Stimulated activated CD4-positive, alpha-beta T cell treated with anti-CD3 and anti-CD28 coated beads, TNF-alpha, amount 100 ng/mL, for 48 hours (primary cell): ENCODE measurements at regions not wholly inside any gene's neighbourhood (a gene's known extent, or its start where the extent isn't known, plus 50 kb on each side); places are given as distances from the start of the nearest gene placed in this dataset.
"Not testable (repeated sequence)": the region's sequence is repeated elsewhere in the genome, so short reads cannot be mapped to it uniquely, and the experiment has no call there.

Experiments used
- DNase-seq, 3 donors: peaks; one replicate each; pipeline ENCODE4 v3.0.0-alpha.2; 2020; ENCODE audit warnings: low read depth in 3 of 3

GRCh38 chr9:19937121-19937520 is 148.3 kb upstream of the SLC24A2 start:
- DNase-seq, result no peak

- DNase-seq, result no peak
Observed at GRCh38 chr9:19936598-19936997, 147.8 kb upstream of the SLC24A2 start.

GRCh38 chr9:19935422-19935821 is 146.6 kb upstream of the SLC24A2 start:
- no peak for DNase-seq

GRCh38 chr9:19934301-19934871 is 145.5 kb upstream of the SLC24A2 start:
- DNase-seq, result no peak

- no peak for DNase-seq
Observed at GRCh38 chr9:19931098-19931890, 142.5 kb upstream of the SLC24A2 start.

- no peak for DNase-seq
Observed at GRCh38 chr9:19927560-19927959, 138.7 kb upstream of the SLC24A2 start.

GRCh38 chr9:19926774-19927173 is 137.9 kb upstream of the SLC24A2 start:
- no peak for DNase-seq

GRCh38 chr9:19925674-19926503 is 137.1 kb upstream of the SLC24A2 start:
- peak; percentile 65 to 78 (median 72) for DNase-seq

- DNase-seq, result no peak
Observed at GRCh38 chr9:19924080-19924479, 135.2 kb upstream of the SLC24A2 start.

- no peak for DNase-seq
Observed at GRCh38 chr9:19922476-19923118, 133.8 kb upstream of the SLC24A2 start.

- no peak for DNase-seq
Observed at GRCh38 chr9:19920401-19920800, 131.6 kb upstream of the SLC24A2 start.

- no peak for DNase-seq
Observed at GRCh38 chr9:19918630-19919029, 129.8 kb upstream of the SLC24A2 start.

- no peak for DNase-seq
Observed at GRCh38 chr9:19914044-19914443, 125.2 kb upstream of the SLC24A2 start.

- no peak for DNase-seq
Observed at GRCh38 chr9:19913151-19913550, 124.3 kb upstream of the SLC24A2 start.

- no peak for DNase-seq
Observed at GRCh38 chr9:19903076-19903475, 114.2 kb upstream of the SLC24A2 start.

GRCh38 chr9:19901586-19901985 is 112.7 kb upstream of the SLC24A2 start:
- no peak for DNase-seq

- no peak for DNase-seq
Observed at GRCh38 chr9:19896161-19896560, 107.3 kb upstream of the SLC24A2 start.

- DNase-seq, result not testable (repeated sequence)
Observed at GRCh38 chr9:19895578-19895977, 106.7 kb upstream of the SLC24A2 start.

GRCh38 chr9:19895006-19895405 is 106.2 kb upstream of the SLC24A2 start:
- DNase-seq, result no peak

- no peak for DNase-seq
Observed at GRCh38 chr9:19885608-19886007, 96.8 kb upstream of the SLC24A2 start.

- no peak for DNase-seq
Observed at GRCh38 chr9:19879062-19879461, 90.2 kb upstream of the SLC24A2 start.
